ENCODE measurements at regions not wholly inside any gene's neighbourhood (a gene's known extent, or its start where the extent isn't known, plus 50 kb on each side); places are given as distances from the start of the nearest gene placed in this dataset.

- ATAC-seq (ENCODE audit: poor library complexity) (no peak), DNase-seq (no peak)
- intact Hi-C loops (cut with DNase I, micrococcal nuclease), result no loop called here
- no peak overlapping the region for H3K27ac Mint-ChIP-seq
- no peaks in the 10 kb centered on the region for H3K4me1 Mint-ChIP-seq (ENCODE audit: low read depth)
- Histone ChIP-seq H3K27ac (ENCODE audit: low read depth in 1 of 2, low read length in 2 of 2) (no peak overlapping the region), H3K27me3 (ENCODE audit: control insufficient read depth in 1 of 2, insufficient read depth in 2 of 2, low read length in 2 of 2) (peaks cover 0 to 3% of the 10 kb centered on the region in 2 experiments), H3K4me3 (ENCODE audit: low read length) (no peak overlapping the region), H3K9me3 (ENCODE audit: control insufficient read depth in 1 of 2, insufficient read depth in 1 of 2, low read length in 2 of 2) (no peaks in the 10 kb centered on the region), H3K4me1 (ENCODE audit: insufficient read depth, low read length) (no peaks in the 10 kb centered on the region), H3K36me3 (ENCODE audit: insufficient read depth, low read length) (no peaks in the 10 kb centered on the region)
- ChIA-PET CTCF (no interaction called here), POLR2A (no interaction called here)
- no peak overlapping the region for H3K4me3 Mint-ChIP-seq
- H3K9me3 Mint-ChIP-seq, result no peaks in the 10 kb centered on the region
- TF ChIP-seq CTCF (IDR thresholded peaks at IDR 0.05), result no peak
- H3K27me3 Mint-ChIP-seq, result peaks cover 23% of the 10 kb centered on the region
- no peaks in the 10 kb centered on the region for H3K36me3 Mint-ChIP-seq (ENCODE audit: low read depth)
These were observed 122.4 kb upstream of the OSMR start for GRCh38 chr5:38723426-38723825.

GRCh38 chr5:38724301-38725030, 121.3 kb upstream of the OSMR start:
- Histone ChIP-seq H3K27ac (ENCODE audit: low read depth in 1 of 2, low read length in 2 of 2) (no peak overlapping the region), H3K36me3 (ENCODE audit: insufficient read depth, low read length) (no peaks in the 10 kb centered on the region), H3K4me3 (ENCODE audit: low read length) (no peak overlapping the region), H3K4me1 (ENCODE audit: insufficient read depth, low read length) (no peaks in the 10 kb centered on the region), H3K9me3 (ENCODE audit: control insufficient read depth in 1 of 2, insufficient read depth in 1 of 2, low read length in 2 of 2) (no peaks in the 10 kb centered on the region), H3K27me3 (ENCODE audit: control insufficient read depth in 1 of 2, insufficient read depth in 2 of 2, low read length in 2 of 2) (peaks cover 0 to 3% of the 10 kb centered on the region in 2 experiments)
- Mint-ChIP-seq H3K9me3 (no peaks in the 10 kb centered on the region), H3K27me3 (peaks cover 23% of the 10 kb centered on the region), H3K27ac (no peak overlapping the region), H3K36me3 (ENCODE audit: low read depth) (no peaks in the 10 kb centered on the region), H3K4me1 (ENCODE audit: low read depth) (no peaks in the 10 kb centered on the region), H3K4me3 (no peak overlapping the region)
- intact Hi-C loops (cut with DNase I, micrococcal nuclease), result no loop called here
- no peak for TF ChIP-seq CTCF (IDR thresholded peaks at IDR 0.05)
- ChIA-PET POLR2A (no interaction called here), CTCF (no interaction called here)
- DNase-seq (no peak), ATAC-seq (ENCODE audit: poor library complexity) (no peak)

GRCh38 chr5:38725371-38725865, 120.4 kb upstream of the OSMR start:
- no peak overlapping the region for H3K27ac ChIP-seq (ENCODE audit: low read depth in 1 of 2, low read length in 2 of 2)
- ChIA-PET POLR2A (no interaction called here), CTCF (no interaction called here)
- no peaks in the 10 kb centered on the region for H3K36me3 Mint-ChIP-seq (ENCODE audit: low read depth)
- H3K9me3 ChIP-seq (ENCODE audit: control insufficient read depth in 1 of 2, insufficient read depth in 1 of 2, low read length in 2 of 2), result no peaks in the 10 kb centered on the region
- H3K4me3 Mint-ChIP-seq, result no peak overlapping the region
- H3K27me3 ChIP-seq (ENCODE audit: control insufficient read depth in 1 of 2, insufficient read depth in 2 of 2, low read length in 2 of 2), result peaks cover 0 to 4% of the 10 kb centered on the region in 2 experiments
- no peaks in the 10 kb centered on the region for H3K4me1 ChIP-seq (ENCODE audit: insufficient read depth, low read length)
- peaks cover 29% of the 10 kb centered on the region for H3K27me3 Mint-ChIP-seq
- ATAC-seq (ENCODE audit: poor library complexity) (no peak), DNase-seq (no peak)
- no peaks in the 10 kb centered on the region for H3K4me1 Mint-ChIP-seq (ENCODE audit: low read depth)
- TF ChIP-seq CTCF (IDR thresholded peaks at IDR 0.05), result no peak
- H3K9me3 Mint-ChIP-seq, result no peaks in the 10 kb centered on the region
- no peak overlapping the region for H3K4me3 ChIP-seq (ENCODE audit: low read length)
- intact Hi-C loops (cut with DNase I, micrococcal nuclease), result no loop called here
- no peaks in the 10 kb centered on the region for H3K36me3 ChIP-seq (ENCODE audit: insufficient read depth, low read length)
- H3K27ac Mint-ChIP-seq, result no peak overlapping the region

Data from CD4-positive, alpha-beta T cell (primary cell).